Neuronal stem cell (in vitro differentiated cells): ENCODE measurements at regions not wholly inside any gene's neighbourhood (a gene's known extent, or its start where the extent isn't known, plus 50 kb on each side); places are given as distances from the start of the nearest gene placed in this dataset.

Experiments used
- DNase-seq: peaks from one replicate; pipeline ENCODE4 v3.0.0-alpha.2; 2013; ENCODE audit warnings: low spot score
- H2AFZ ChIP-seq: one replicate; pipeline ENCODE4 v1.6.1; 2013; ENCODE audit warnings: mild to moderate bottlenecking, low read length, inconsistent platforms
- H2AK5ac ChIP-seq: 2 replicates; pipeline ENCODE4 v1.6.1; 2013; ENCODE audit warnings: low read depth, mild to moderate bottlenecking, inconsistent platforms, low read length, moderate library complexity, mixed read lengths
- H2BK120ac ChIP-seq: 2 replicates; pipeline ENCODE4 v1.6.1; 2013; ENCODE audit warnings: low read depth, mild to moderate bottlenecking, inconsistent platforms, low read length, moderate library complexity, mixed read lengths
- H2BK12ac ChIP-seq: one replicate; pipeline ENCODE4 v1.6.1; 2013; ENCODE audit warnings: low read length, inconsistent platforms
- H2BK15ac ChIP-seq: 2 replicates; pipeline ENCODE4 v1.6.1; 2013; ENCODE audit warnings: mild to moderate bottlenecking, low read length, inconsistent platforms, mixed read lengths
- H2BK5ac ChIP-seq: one replicate; pipeline ENCODE4 v1.6.1; 2013; ENCODE audit warnings: inconsistent platforms, mild to moderate bottlenecking, low read length, moderate library complexity
- H3K14ac ChIP-seq: one replicate; pipeline ENCODE4 v1.6.1; 2013; ENCODE audit warnings: low read length, inconsistent platforms
- H3K18ac ChIP-seq: 2 replicates; pipeline ENCODE4 v1.6.1; 2013; ENCODE audit warnings: low read length, inconsistent platforms
- H3K23ac ChIP-seq: 2 replicates; pipeline ENCODE4 v1.6.1; 2013; ENCODE audit warnings: low read depth, mild to moderate bottlenecking, mixed read lengths, low read length, inconsistent platforms; ENCODE audit not compliant: poor library complexity
- H3K27ac ChIP-seq: replicated peaks from 3 replicates; pipeline ENCODE4 v1.5.1; 2013; ENCODE audit warnings: low read length, inconsistent platforms
- H3K27me3 ChIP-seq, 3 experiments: 2 replicates each; pipeline ENCODE4 v1.6.1; 2013; ENCODE audit warnings: low read length in 3 of 3, mild to moderate bottlenecking in 2 of 3, inconsistent platforms in 1 of 3, low read depth in 1 of 3, mixed read lengths in 1 of 3, moderate library complexity in 1 of 3; ENCODE audit not compliant: control insufficient read depth in 3 of 3, insufficient read depth in 3 of 3
- H3K36me3 ChIP-seq, 2 donors: replicated peaks in 1 of 2; 2 replicates each; pipeline ENCODE4 v1.6.1; 2013; ENCODE audit warnings: low read length in 2 of 2; ENCODE audit not compliant: control insufficient read depth in 2 of 2, insufficient read depth in 2 of 2
- H3K4ac ChIP-seq: 2 replicates; pipeline ENCODE4 v1.6.1; 2013; ENCODE audit warnings: inconsistent platforms, mild to moderate bottlenecking, low read length, moderate library complexity
- H3K4me1 ChIP-seq, 2 donors: 1 replicate in 1 of 2; 2 replicates in 1 of 2; pipeline ENCODE4 v1.6.1; 2013; ENCODE audit warnings: low read length in 2 of 2, low read depth in 1 of 2; ENCODE audit not compliant: control insufficient read depth in 2 of 2, insufficient read depth in 1 of 2
- H3K4me2 ChIP-seq: one replicate; pipeline ENCODE4 v1.6.1; 2013; ENCODE audit warnings: mild to moderate bottlenecking, low read length, inconsistent platforms; ENCODE audit not compliant: insufficient read depth, poor library complexity, severe bottlenecking
- H3K4me3 ChIP-seq, 2 donors: 2 replicates each; pipeline ENCODE4 v1.5.1; 2013; ENCODE audit warnings: low read length in 2 of 2, mild to moderate bottlenecking in 2 of 2, inconsistent platforms in 1 of 2, moderate library complexity in 1 of 2
- H3K79me1 ChIP-seq: one replicate; pipeline ENCODE4 v1.6.1; 2013; ENCODE audit warnings: low read depth, mild to moderate bottlenecking, inconsistent platforms, low read length, moderate library complexity
- H3K9ac ChIP-seq: one replicate; pipeline ENCODE4 v1.6.1; 2013; ENCODE audit warnings: mild to moderate bottlenecking, low read depth, low read length, inconsistent platforms; ENCODE audit not compliant: poor library complexity
- H3K9me3 ChIP-seq, 2 donors: replicated peaks in 1 of 2; 2 replicates each; pipeline versions ENCODE3 to v1.6.1; 2013; ENCODE audit warnings: low read length in 2 of 2, mild to moderate bottlenecking in 2 of 2, inconsistent platforms in 1 of 2, low read depth in 1 of 2, mixed read lengths in 1 of 2, moderate library complexity in 1 of 2; ENCODE audit not compliant: control insufficient read depth in 2 of 2, insufficient read depth in 1 of 2
- H4K8ac ChIP-seq: one replicate; pipeline ENCODE4 v1.6.1; 2013; ENCODE audit warnings: low read depth, mild to moderate bottlenecking, inconsistent platforms, low read length, moderate library complexity
- H4K91ac ChIP-seq: one replicate; pipeline ENCODE4 v1.6.1; 2013; ENCODE audit warnings: low read length, low read depth, mild to moderate bottlenecking, inconsistent platforms; ENCODE audit not compliant: poor library complexity
- WGBS, 2 donors: extraction: QIAGEN DNeasy Blood & Tissue Kit; methylation state at CpG; one replicate each; pipeline ENCODE4 v1.1.7; 2013; ENCODE audit warnings: missing lambda C conversion rate in 2 of 2, mixed read lengths in 1 of 2; ENCODE audit not compliant: insufficient read length in 2 of 2, insufficient replicate concordance in 1 of 2; ENCODE audit errors: extremely low coverage in 2 of 2; 5-methylcytosine and 5-hydroxymethylcytosine counted together

DNA sequence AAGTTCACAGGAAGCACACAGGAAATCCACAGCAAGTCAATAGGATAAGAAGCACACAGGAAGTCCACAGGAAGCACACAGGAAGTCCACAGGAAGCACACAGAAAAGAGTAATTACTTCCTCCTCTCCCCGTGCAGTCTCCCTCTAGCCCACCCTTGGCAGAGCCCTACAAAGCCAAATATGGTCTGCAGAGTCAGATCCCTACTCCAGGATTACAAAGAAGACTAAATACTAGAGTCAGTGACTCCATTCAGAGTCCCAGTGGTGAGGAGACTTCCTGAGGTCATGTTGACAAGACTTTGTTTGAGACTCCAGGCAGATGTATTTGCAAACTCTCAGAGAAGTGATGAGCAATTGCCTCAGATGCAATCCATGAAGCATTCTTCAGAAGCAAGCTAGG is 398.6 kb upstream of the AUTS2 start:
- Histone ChIP-seq H2AFZ (no peak overlapping the region), H3K18ac (no peak overlapping the region), H3K23ac (no peak overlapping the region), H2BK120ac (no peak overlapping the region), H2BK5ac (no peak overlapping the region), H3K4me2 (no peak overlapping the region), H3K4ac (no peak overlapping the region), H3K79me1 (no peaks in the 10 kb centered on the region), H3K9ac (no peak overlapping the region), H2BK15ac (no peak overlapping the region), H3K4me3 (no peak overlapping the region), H4K91ac (no peak overlapping the region), H3K36me3 (no peaks in the 10 kb centered on the region), H3K27ac (no peak overlapping the region), H3K9me3 (peaks cover 0 to 2% of the 10 kb centered on the region in 2 donors), H4K8ac (no peak overlapping the region), H3K4me1 (no peaks in the 10 kb centered on the region), H2AK5ac (no peak overlapping the region), H2BK12ac (no peak overlapping the region), H3K14ac (no peak overlapping the region), H3K27me3 (no peaks in the 10 kb centered on the region)
- no CpG with 5 or more reads among the region's 1 CpG for WGBS, 2 donors
- no peak for DNase-seq

- Histone ChIP-seq H3K27ac (no peak overlapping the region), H3K36me3 (no peaks in the 10 kb centered on the region), H3K9me3 (peaks cover 0 to 2% of the 10 kb centered on the region in 2 donors), H3K79me1 (peaks cover 1% of the 10 kb centered on the region), H3K23ac (no peak overlapping the region), H3K4me3 (no peak overlapping the region), H3K4me1 (no peaks in the 10 kb centered on the region), H2BK15ac (no peak overlapping the region), H3K18ac (no peak overlapping the region), H3K4ac (no peak overlapping the region), H3K9ac (no peak overlapping the region), H2BK120ac (no peak overlapping the region), H4K8ac (no peak overlapping the region), H3K4me2 (no peak overlapping the region), H2BK12ac (no peak overlapping the region), H2BK5ac (no peak overlapping the region), H4K91ac (no peak overlapping the region), H2AFZ (no peak overlapping the region), H3K27me3 (peaks cover 0 to 2% (median 0%) of the 10 kb centered on the region in 3 experiments), H3K14ac (no peak overlapping the region), H2AK5ac (no peak overlapping the region)
- no CpG with 5 or more reads among the region's 2 CpGs for WGBS, 2 donors
- no peak for DNase-seq
These were observed 394.4 kb upstream of the AUTS2 start for GRCh38 chr7:69203871-69204270.

- Histone ChIP-seq H2BK5ac (no peak overlapping the region), H2AK5ac (no peak overlapping the region), H3K23ac (no peak overlapping the region), H3K18ac (no peak overlapping the region), H3K14ac (no peak overlapping the region), H2AFZ (no peak overlapping the region), H3K79me1 (peaks cover 1% of the 10 kb centered on the region), H3K27me3 (peaks cover 0 to 2% (median 0%) of the 10 kb centered on the region in 3 experiments), H3K4me2 (no peak overlapping the region), H4K8ac (no peak overlapping the region), H2BK120ac (no peak overlapping the region), H3K4me3 (no peak overlapping the region), H4K91ac (no peak overlapping the region), H2BK15ac (no peak overlapping the region), H3K4me1 (no peaks in the 10 kb centered on the region), H3K9me3 (no peaks in the 10 kb centered on the region), H3K36me3 (no peaks in the 10 kb centered on the region), H3K27ac (no peak overlapping the region), H3K9ac (no peak overlapping the region), H2BK12ac (no peak overlapping the region), H3K4ac (no peak overlapping the region)
- no CpG with 5 or more reads among the region's 3 CpGs for WGBS, 2 donors
- DNase-seq: no peak
These were observed 393.3 kb upstream of the AUTS2 start for GRCh38 chr7:69204943-69205342.

- no peak overlapping the region for H2BK5ac ChIP-seq
- no peak overlapping the region for H4K8ac ChIP-seq
- H2BK120ac ChIP-seq: no peak overlapping the region
- H3K9ac ChIP-seq: no peak overlapping the region
- no peak overlapping the region for H2AFZ ChIP-seq
- no peak overlapping the region for H2AK5ac ChIP-seq
- H3K4ac ChIP-seq: no peak overlapping the region
- peaks cover 0 to 2% (median 0%) of the 10 kb centered on the region in 3 experiments for H3K27me3 ChIP-seq
- H3K14ac ChIP-seq: no peak overlapping the region
- H3K27ac ChIP-seq: no peak overlapping the region
- H3K18ac ChIP-seq: no peak overlapping the region
- no peaks in the 10 kb centered on the region for H3K36me3 ChIP-seq
- no peaks in the 10 kb centered on the region for H3K4me1 ChIP-seq
- H3K79me1 ChIP-seq: peaks cover 1% of the 10 kb centered on the region
- no peak overlapping the region for H3K23ac ChIP-seq
- H4K91ac ChIP-seq: no peak overlapping the region
- H2BK12ac ChIP-seq: no peak overlapping the region
- no peaks in the 10 kb centered on the region for H3K9me3 ChIP-seq
- no peak overlapping the region for H2BK15ac ChIP-seq
- no peak overlapping the region for H3K4me2 ChIP-seq
- no peak overlapping the region for H3K4me3 ChIP-seq
- no peak for DNase-seq
These were observed 392.7 kb upstream of the AUTS2 start for GRCh38 chr7:69205581-69205980.
